HUES48 (cell line): ENCODE measurements at regions not wholly inside any gene's neighbourhood (a gene's known extent, or its start where the extent isn't known, plus 50 kb on each side); places are given as distances from the start of the nearest gene placed in this dataset.
"Not testable (repeated sequence)": the region's sequence is repeated elsewhere in the genome, so short reads cannot be mapped to it uniquely, and the experiment has no call there.

ENCODE experiments used
- H3K27ac ChIP-seq: one replicate; pipeline ENCODE4 v1.7.0; 2013; ENCODE audit warnings: low read depth, low read length, inconsistent platforms
- H3K27me3 ChIP-seq: 2 replicates; pipeline ENCODE4 v1.6.1; 2013; ENCODE audit warnings: mild to moderate bottlenecking, low read length; ENCODE audit not compliant: control insufficient read depth, insufficient read depth
- H3K36me3 ChIP-seq: 2 replicates; pipeline ENCODE4 v1.6.1; 2013; ENCODE audit warnings: low read length; ENCODE audit not compliant: control insufficient read depth, insufficient read depth
- H3K4me1 ChIP-seq: 2 replicates; pipeline ENCODE4 v1.6.1; 2013; ENCODE audit warnings: mild to moderate bottlenecking, low read length; ENCODE audit not compliant: control insufficient read depth, insufficient read depth
- H3K4me3 ChIP-seq: 2 replicates; pipeline ENCODE4 v1.5.1; 2013; ENCODE audit warnings: mild to moderate bottlenecking, low read depth, low read length
- H3K9ac ChIP-seq: 2 replicates; pipeline ENCODE4 v1.6.1; 2013; ENCODE audit warnings: mild to moderate bottlenecking, low read depth, low read length, moderate library complexity
- H3K9me3 ChIP-seq: 2 replicates; pipeline ENCODE4 v1.6.1; 2013; ENCODE audit warnings: low read length; ENCODE audit not compliant: control insufficient read depth, insufficient read depth

- Histone ChIP-seq H3K9me3 (no peaks in the 10 kb centered on the region), H3K4me1 (no peaks in the 10 kb centered on the region), H3K36me3 (no peaks in the 10 kb centered on the region), H3K9ac (no peak overlapping the region), H3K27me3 (no peaks in the 10 kb centered on the region), H3K27ac (no peak overlapping the region), H3K4me3 (no peak overlapping the region)
Measured at GRCh38 chr2:7377916-7378569, 460.8 kb downstream of the RNF144A start.

GRCh38 chr2:7378591-7378990 lies 461.4 kb downstream of the RNF144A start:
- no peaks in the 10 kb centered on the region for H3K36me3 ChIP-seq
- no peak overlapping the region for H3K27ac ChIP-seq
- no peak overlapping the region for H3K9ac ChIP-seq
- H3K4me3 ChIP-seq: no peak overlapping the region
- H3K9me3 ChIP-seq: no peaks in the 10 kb centered on the region
- no peaks in the 10 kb centered on the region for H3K4me1 ChIP-seq
- no peaks in the 10 kb centered on the region for H3K27me3 ChIP-seq

GRCh38 chr2:7379799-7380198 lies 462.6 kb downstream of the RNF144A start:
- H3K4me1 ChIP-seq: no peaks in the 10 kb centered on the region
- H3K9me3 ChIP-seq: no peaks in the 10 kb centered on the region
- no peak overlapping the region for H3K27ac ChIP-seq
- H3K36me3 ChIP-seq: no peaks in the 10 kb centered on the region
- no peaks in the 10 kb centered on the region for H3K27me3 ChIP-seq
- no peak overlapping the region for H3K4me3 ChIP-seq
- no peak overlapping the region for H3K9ac ChIP-seq

GRCh38 chr2:7384773-7385349 lies 467.6 kb downstream of the RNF144A start:
- Histone ChIP-seq H3K9me3 (no peaks in the 10 kb centered on the region), H3K9ac (no peak overlapping the region), H3K4me1 (no peaks in the 10 kb centered on the region), H3K27ac (no peak overlapping the region), H3K4me3 (no peak overlapping the region), H3K27me3 (no peaks in the 10 kb centered on the region), H3K36me3 (no peaks in the 10 kb centered on the region)

- not testable (repeated sequence) for H3K27ac ChIP-seq, H3K36me3 ChIP-seq, H3K27me3 ChIP-seq, H3K4me3 ChIP-seq, H3K4me1 ChIP-seq, H3K9me3 ChIP-seq, H3K9ac ChIP-seq
Measured at GRCh38 chr2:7390311-7390710, 473.1 kb downstream of the RNF144A start.

GRCh38 chr2:7392076-7392787 lies 475.0 kb downstream of the RNF144A start:
- Histone ChIP-seq H3K9me3 (no peaks in the 10 kb centered on the region), H3K4me1 (no peaks in the 10 kb centered on the region), H3K4me3 (no peak overlapping the region), H3K36me3 (no peaks in the 10 kb centered on the region), H3K27me3 (no peaks in the 10 kb centered on the region), H3K27ac (no peak overlapping the region), H3K9ac (no peak overlapping the region)

GRCh38 chr2:7394195-7394594 lies 477.0 kb downstream of the RNF144A start:
- no peaks in the 10 kb centered on the region for H3K9me3 ChIP-seq
- H3K27ac ChIP-seq: no peak overlapping the region
- H3K9ac ChIP-seq: no peak overlapping the region
- H3K27me3 ChIP-seq: no peaks in the 10 kb centered on the region
- H3K4me3 ChIP-seq: no peak overlapping the region
- H3K4me1 ChIP-seq: no peaks in the 10 kb centered on the region
- H3K36me3 ChIP-seq: no peaks in the 10 kb centered on the region

GRCh38 chr2:7400628-7401027 lies 483.4 kb downstream of the RNF144A start:
- no peaks in the 10 kb centered on the region for H3K9me3 ChIP-seq
- H3K27me3 ChIP-seq: no peaks in the 10 kb centered on the region
- H3K4me1 ChIP-seq: no peaks in the 10 kb centered on the region
- H3K4me3 ChIP-seq: no peak overlapping the region
- H3K36me3 ChIP-seq: no peaks in the 10 kb centered on the region
- H3K9ac ChIP-seq: no peak overlapping the region
- no peak overlapping the region for H3K27ac ChIP-seq

GRCh38 chr2:7403092-7403775 lies 486.0 kb downstream of the RNF144A start:
- Histone ChIP-seq H3K27me3 (no peaks in the 10 kb centered on the region), H3K4me3 (no peak overlapping the region), H3K36me3 (no peaks in the 10 kb centered on the region), H3K4me1 (no peaks in the 10 kb centered on the region), H3K9me3 (no peaks in the 10 kb centered on the region), H3K9ac (no peak overlapping the region), H3K27ac (no peak overlapping the region)

- no peaks in the 10 kb centered on the region for H3K36me3 ChIP-seq
- H3K27me3 ChIP-seq: no peaks in the 10 kb centered on the region
- no peaks in the 10 kb centered on the region for H3K4me1 ChIP-seq
- H3K9me3 ChIP-seq: no peaks in the 10 kb centered on the region
- no peak overlapping the region for H3K4me3 ChIP-seq
- H3K27ac ChIP-seq: no peak overlapping the region
- H3K9ac ChIP-seq: no peak overlapping the region
Measured at GRCh38 chr2:7405861-7406715, 488.9 kb downstream of the RNF144A start.
